ENCODE measurements at regions not wholly inside any gene's neighbourhood (a gene's known extent, or its start where the extent isn't known, plus 50 kb on each side); places are given as distances from the start of the nearest gene placed in this dataset.

GRCh38 chr20:52306477-52306876 lies 114.9 kb upstream of the ZFP64 start:
- intact Hi-C loops (cut with micrococcal nuclease; ENCODE audit: unreplicated experiment) = no loop called here
- Histone ChIP-seq H3K36me3 (ENCODE audit: insufficient read depth, low read length) (no peaks in the 10 kb centered on the region), H3K4me3 (ENCODE audit: low read depth, low read length, poor library complexity, severe bottlenecking) (no peak overlapping the region), H3K9me2 (ENCODE audit: insufficient read depth, low read length) (no peaks in the 10 kb centered on the region), H3K4me1 (ENCODE audit: insufficient read depth, low read length, poor library complexity, severe bottlenecking) (no peaks in the 10 kb centered on the region), H2AFZ (ENCODE audit: low read length) (no peak overlapping the region), H3K9me3 (ENCODE audit: low read length) (no peaks in the 10 kb centered on the region), H3K27ac (ENCODE audit: low read depth, low read length, poor library complexity, severe bottlenecking) (no peak overlapping the region), H3K4me2 (ENCODE audit: low read length) (no peak overlapping the region), H4K20me1 (ENCODE audit: insufficient read depth, low read length) (no peaks in the 10 kb centered on the region), H3K79me2 (ENCODE audit: insufficient read depth, low read depth, low read length) (no peaks in the 10 kb centered on the region)
- BruUV-seq (replicated peaks) = no TSS peak
- POLR2A ChIA-PET = interaction anchor here (0.6 to 0.7 kb wide), 2 partner anchors 18 to 140 kb away, joined by 3 read pairs; no protein-coding TSS in a partner anchor
- CTCF ChIA-PET (ENCODE audit: unreplicated experiment) = no interaction called here
- TF ChIP-seq CTCF (conservative IDR thresholded peaks at IDR 0.05; ENCODE audit: low read length) (no peak), EZH2phosphoT487 (IDR thresholded peaks at IDR 0.05; ENCODE audit: borderline replicate concordance, low read depth, low read length) (no peak)
- DNase-seq (ENCODE audit: low spot score) = no peak

- intact Hi-C loops (cut with micrococcal nuclease; ENCODE audit: unreplicated experiment) = no loop called here
- CTCF ChIA-PET (ENCODE audit: unreplicated experiment) = no interaction called here
- no peak overlapping the region for H2AFZ ChIP-seq (ENCODE audit: low read length)
- no peaks in the 10 kb centered on the region for H4K20me1 ChIP-seq (ENCODE audit: insufficient read depth, low read length)
- H3K79me2 ChIP-seq (ENCODE audit: insufficient read depth, low read depth, low read length) = no peaks in the 10 kb centered on the region
- no peak overlapping the region for H3K4me3 ChIP-seq (ENCODE audit: low read depth, low read length, poor library complexity, severe bottlenecking)
- BruUV-seq (replicated peaks) = no TSS peak
- POLR2A ChIA-PET = interaction anchor here (0.6 to 0.7 kb wide), 3 partner anchors 17 to 984 kb away, joined by 3 read pairs; no protein-coding TSS in a partner anchor
- no peaks in the 10 kb centered on the region for H3K36me3 ChIP-seq (ENCODE audit: insufficient read depth, low read length)
- H3K27ac ChIP-seq (ENCODE audit: low read depth, low read length, poor library complexity, severe bottlenecking) = no peak overlapping the region
- DNase-seq (ENCODE audit: low spot score) = no peak
- H3K9me3 ChIP-seq (ENCODE audit: low read length) = no peaks in the 10 kb centered on the region
- TF ChIP-seq EZH2phosphoT487 (IDR thresholded peaks at IDR 0.05; ENCODE audit: borderline replicate concordance, low read depth, low read length) (no peak), CTCF (conservative IDR thresholded peaks at IDR 0.05; ENCODE audit: low read length) (no peak)
- no peaks in the 10 kb centered on the region for H3K9me2 ChIP-seq (ENCODE audit: insufficient read depth, low read length)
- H3K4me1 ChIP-seq (ENCODE audit: insufficient read depth, low read length, poor library complexity, severe bottlenecking) = no peaks in the 10 kb centered on the region
- no peak overlapping the region for H3K4me2 ChIP-seq (ENCODE audit: low read length)
These were observed 114.3 kb upstream of the ZFP64 start for GRCh38 chr20:52305858-52306257.

- Histone ChIP-seq H3K79me2 (ENCODE audit: insufficient read depth, low read depth, low read length) (no peaks in the 10 kb centered on the region), H3K9me3 (ENCODE audit: low read length) (no peaks in the 10 kb centered on the region), H3K4me3 (ENCODE audit: low read depth, low read length, poor library complexity, severe bottlenecking) (no peak overlapping the region), H2AFZ (ENCODE audit: low read length) (no peak overlapping the region), H3K36me3 (ENCODE audit: insufficient read depth, low read length) (no peaks in the 10 kb centered on the region), H3K4me2 (ENCODE audit: low read length) (no peak overlapping the region), H3K4me1 (ENCODE audit: insufficient read depth, low read length, poor library complexity, severe bottlenecking) (no peaks in the 10 kb centered on the region), H3K27ac (ENCODE audit: low read depth, low read length, poor library complexity, severe bottlenecking) (no peak overlapping the region), H3K9me2 (ENCODE audit: insufficient read depth, low read length) (no peaks in the 10 kb centered on the region), H4K20me1 (ENCODE audit: insufficient read depth, low read length) (no peaks in the 10 kb centered on the region)
- TF ChIP-seq EZH2phosphoT487 (IDR thresholded peaks at IDR 0.05; ENCODE audit: borderline replicate concordance, low read depth, low read length) (no peak), CTCF (conservative IDR thresholded peaks at IDR 0.05; ENCODE audit: low read length) (no peak)
- ChIA-PET POLR2A (no interaction called here), CTCF (ENCODE audit: unreplicated experiment) (no interaction called here)
- intact Hi-C loops (cut with micrococcal nuclease; ENCODE audit: unreplicated experiment) = no loop called here
- BruUV-seq (replicated peaks) = no TSS peak
- DNase-seq (ENCODE audit: low spot score) = no peak
These were observed 113.6 kb upstream of the ZFP64 start for GRCh38 chr20:52305024-52305645.
